Osteoblast (primary cell): ENCODE measurements at regions not wholly inside any gene's neighbourhood (a gene's known extent, or its start where the extent isn't known, plus 50 kb on each side); places are given as distances from the start of the nearest gene placed in this dataset.

ENCODE experiments used
- DNase-seq: peaks from one replicate; pipeline ENCODE4 v3.0.0; 2011; ENCODE audit warnings: low spot score, mixed read lengths; ENCODE audit not compliant: insufficient read length; ENCODE audit errors: missing footprints
- H2AFZ ChIP-seq: 2 replicates; pipeline ENCODE4 v1.6.0; 2011; ENCODE audit warnings: mild to moderate bottlenecking, low read length
- H3K27ac ChIP-seq: 2 replicates; pipeline ENCODE4 v1.5.1; 2011; ENCODE audit warnings: mild to moderate bottlenecking, low read depth, low read length, moderate library complexity
- H3K27me3 ChIP-seq: 2 replicates; pipeline ENCODE4 v1.6.0; 2012; ENCODE audit warnings: mild to moderate bottlenecking, control low read depth, inconsistent platforms, low read length, moderate library complexity; ENCODE audit not compliant: insufficient read depth
- H3K36me3 ChIP-seq: 2 replicates; pipeline ENCODE4 v1.5.1; 2011; ENCODE audit warnings: mild to moderate bottlenecking, low read length, control low read depth, moderate library complexity; ENCODE audit not compliant: insufficient read depth
- H3K4me1 ChIP-seq: 2 replicates; pipeline ENCODE4 v1.5.1; 2011; ENCODE audit warnings: mild to moderate bottlenecking, low read length, control low read depth, moderate library complexity; ENCODE audit not compliant: insufficient read depth
- H3K4me2 ChIP-seq: 2 replicates; pipeline ENCODE4 v1.6.0; 2011; ENCODE audit warnings: mild to moderate bottlenecking, low read length; ENCODE audit not compliant: insufficient read depth
- H3K4me3 ChIP-seq: fragments of 200-600 bp; sonication (generic); 3 replicates; pipeline ENCODE4 v1.5.1; 2012; ENCODE audit warnings: mild to moderate bottlenecking, low read length, inconsistent platforms; ENCODE audit not compliant: insufficient read depth
- H3K79me2 ChIP-seq: 2 replicates; pipeline ENCODE4 v1.6.0; 2012; ENCODE audit warnings: mild to moderate bottlenecking, low read length, control low read depth, inconsistent platforms; ENCODE audit not compliant: insufficient read depth
- H3K9me3 ChIP-seq: 2 replicates; pipeline ENCODE4 v1.5.1; 2011; ENCODE audit warnings: low read depth, low read length, control low read depth
- H4K20me1 ChIP-seq: 2 replicates; pipeline ENCODE4 v1.6.0; 2012; ENCODE audit warnings: mild to moderate bottlenecking, low read length, control low read depth; ENCODE audit not compliant: insufficient read depth
- TF ChIP-seq, protein P1 (sequence below): IDR thresholded peaks from 2 replicates; pipeline ENCODE4 v1.5.1; 2011; ENCODE audit warnings: mild to moderate bottlenecking, low read depth, low read length, moderate library complexity; ENCODE audit errors: extremely low read depth

DNA sequence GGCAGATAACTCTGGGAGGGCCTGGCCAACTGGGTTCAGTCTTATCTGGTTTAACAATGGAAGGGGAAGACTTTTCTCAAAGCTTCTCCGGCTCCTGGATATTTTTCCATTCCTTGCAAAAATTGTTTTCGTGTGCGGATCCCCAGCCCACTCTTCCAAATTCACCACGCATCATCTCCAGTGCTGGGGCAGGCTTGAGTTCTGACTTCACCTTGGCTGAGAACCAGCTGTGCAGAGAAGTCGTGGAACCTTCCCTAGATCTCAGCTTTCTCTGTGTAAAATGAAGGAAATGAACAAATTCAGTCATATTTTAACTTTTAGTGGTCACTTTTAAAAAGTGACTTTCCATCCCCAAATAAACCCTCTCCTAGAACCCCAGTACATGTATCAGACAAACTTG, 297.0 kb downstream of the TCF7L2 start:
- Histone ChIP-seq H3K27ac (no peak overlapping the region), H4K20me1 (no peaks in the 10 kb centered on the region), H3K9me3 (no peaks in the 10 kb centered on the region), H3K4me1 (no peaks in the 10 kb centered on the region), H3K4me3 (no peak overlapping the region), H3K4me2 (no peak overlapping the region), H2AFZ (no peak overlapping the region), H3K79me2 (no peaks in the 10 kb centered on the region), H3K27me3 (peaks cover 31% of the 10 kb centered on the region), H3K36me3 (no peaks in the 10 kb centered on the region)
- DNase-seq: no peak
- TF ChIP-seq, protein P1, sequence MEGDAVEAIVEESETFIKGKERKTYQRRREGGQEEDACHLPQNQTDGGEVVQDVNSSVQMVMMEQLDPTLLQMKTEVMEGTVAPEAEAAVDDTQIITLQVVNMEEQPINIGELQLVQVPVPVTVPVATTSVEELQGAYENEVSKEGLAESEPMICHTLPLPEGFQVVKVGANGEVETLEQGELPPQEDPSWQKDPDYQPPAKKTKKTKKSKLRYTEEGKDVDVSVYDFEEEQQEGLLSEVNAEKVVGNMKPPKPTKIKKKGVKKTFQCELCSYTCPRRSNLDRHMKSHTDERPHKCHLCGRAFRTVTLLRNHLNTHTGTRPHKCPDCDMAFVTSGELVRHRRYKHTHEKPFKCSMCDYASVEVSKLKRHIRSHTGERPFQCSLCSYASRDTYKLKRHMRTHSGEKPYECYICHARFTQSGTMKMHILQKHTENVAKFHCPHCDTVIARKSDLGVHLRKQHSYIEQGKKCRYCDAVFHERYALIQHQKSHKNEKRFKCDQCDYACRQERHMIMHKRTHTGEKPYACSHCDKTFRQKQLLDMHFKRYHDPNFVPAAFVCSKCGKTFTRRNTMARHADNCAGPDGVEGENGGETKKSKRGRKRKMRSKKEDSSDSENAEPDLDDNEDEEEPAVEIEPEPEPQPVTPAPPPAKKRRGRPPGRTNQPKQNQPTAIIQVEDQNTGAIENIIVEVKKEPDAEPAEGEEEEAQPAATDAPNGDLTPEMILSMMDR: no peak

DNA sequence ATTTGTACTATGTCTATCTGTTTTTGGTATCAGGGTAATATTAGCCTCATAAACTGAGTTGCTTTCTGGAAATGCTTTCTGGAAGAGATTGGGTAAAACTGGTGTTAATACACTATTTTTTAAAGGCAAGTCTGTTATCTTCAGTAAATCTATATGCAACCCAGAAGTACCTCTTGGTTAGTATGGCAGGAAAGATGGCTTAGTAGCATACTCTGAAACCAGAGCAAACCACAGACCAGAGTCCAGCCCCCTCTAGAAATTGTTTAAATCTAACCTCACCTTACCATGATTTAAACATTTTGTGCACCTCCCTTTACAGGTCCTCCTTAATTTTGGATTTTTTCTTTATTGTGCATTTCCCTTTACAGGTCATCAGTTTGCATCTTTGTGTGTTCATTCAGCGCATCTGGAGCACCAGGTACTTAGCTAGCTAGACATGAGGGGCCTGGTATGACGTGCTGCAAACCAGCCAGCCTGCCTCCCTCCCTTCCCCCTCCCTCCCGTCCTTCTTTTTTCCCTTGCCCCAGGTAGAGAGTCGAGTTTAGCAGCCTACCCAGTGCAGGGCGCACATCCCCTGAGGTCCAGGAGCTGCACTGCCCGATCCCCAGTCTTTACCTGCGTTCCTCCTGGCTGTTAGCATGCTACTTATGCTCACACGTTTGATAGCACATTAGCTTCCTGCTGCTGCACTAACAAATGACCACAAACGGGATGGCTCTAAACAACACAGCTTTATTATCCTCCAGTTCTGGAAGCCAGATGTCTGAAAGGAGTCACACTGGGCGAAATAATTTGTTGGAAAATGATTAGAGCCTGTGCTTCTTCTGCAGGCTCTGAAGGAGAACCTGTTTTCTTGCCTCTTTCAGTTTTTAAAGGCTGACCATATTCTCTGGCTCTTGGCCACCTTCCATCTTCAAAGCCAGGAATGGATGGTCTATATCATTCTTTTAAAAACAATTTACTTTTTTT, 299.9 kb upstream of the HABP2 start:
- Histone ChIP-seq H3K27ac (no peak overlapping the region), H2AFZ (no peak overlapping the region), H4K20me1 (no peaks in the 10 kb centered on the region), H3K4me2 (no peak overlapping the region), H3K79me2 (no peaks in the 10 kb centered on the region), H3K36me3 (no peaks in the 10 kb centered on the region), H3K4me3 (no peak overlapping the region), H3K4me1 (no peaks in the 10 kb centered on the region), H3K27me3 (peaks cover 11% of the 10 kb centered on the region), H3K9me3 (no peaks in the 10 kb centered on the region)
- DNase-seq: no peak
- TF ChIP-seq, protein P1: no peak

DNA sequence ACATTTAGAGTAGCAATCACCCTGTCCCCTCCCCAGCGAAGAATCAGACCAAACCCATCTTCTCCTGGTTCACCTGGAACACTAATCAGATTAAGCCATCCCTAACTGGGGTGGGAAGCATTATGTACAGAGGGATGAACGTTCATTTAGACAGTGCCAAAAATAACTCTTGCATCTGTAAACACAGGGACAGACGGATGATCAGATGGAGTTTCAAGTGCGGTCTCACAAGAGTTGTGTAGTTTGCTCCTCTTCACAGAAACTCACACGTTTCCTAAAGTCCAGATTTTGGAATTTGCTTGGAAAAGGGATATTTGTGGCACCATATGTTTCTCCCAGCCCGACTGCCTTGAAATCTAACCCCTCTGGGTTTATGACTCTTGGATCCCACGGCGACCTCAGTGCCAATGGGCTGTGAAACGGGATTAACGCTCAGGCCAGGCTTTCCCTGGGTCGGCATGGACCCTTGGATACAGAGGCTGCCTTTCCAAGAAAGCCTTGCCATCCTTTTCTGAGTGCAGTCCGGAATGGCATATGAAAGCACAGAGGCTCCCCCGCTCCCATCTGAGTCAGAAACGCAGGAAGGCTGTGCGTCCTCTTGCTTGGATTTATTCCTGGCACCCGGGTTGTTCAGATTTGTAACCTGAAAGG, 293.2 kb upstream of the HABP2 start:
- Histone ChIP-seq H3K36me3 (no peaks in the 10 kb centered on the region), H2AFZ (no peak overlapping the region), H3K79me2 (no peaks in the 10 kb centered on the region), H3K4me1 (no peaks in the 10 kb centered on the region), H3K9me3 (no peaks in the 10 kb centered on the region), H4K20me1 (no peaks in the 10 kb centered on the region), H3K4me3 (no peak overlapping the region), H3K27me3 (peaks cover 23% of the 10 kb centered on the region), H3K27ac (no peak overlapping the region), H3K4me2 (no peak overlapping the region)
- TF ChIP-seq, protein P1: no peak
- no peak for DNase-seq

DNA sequence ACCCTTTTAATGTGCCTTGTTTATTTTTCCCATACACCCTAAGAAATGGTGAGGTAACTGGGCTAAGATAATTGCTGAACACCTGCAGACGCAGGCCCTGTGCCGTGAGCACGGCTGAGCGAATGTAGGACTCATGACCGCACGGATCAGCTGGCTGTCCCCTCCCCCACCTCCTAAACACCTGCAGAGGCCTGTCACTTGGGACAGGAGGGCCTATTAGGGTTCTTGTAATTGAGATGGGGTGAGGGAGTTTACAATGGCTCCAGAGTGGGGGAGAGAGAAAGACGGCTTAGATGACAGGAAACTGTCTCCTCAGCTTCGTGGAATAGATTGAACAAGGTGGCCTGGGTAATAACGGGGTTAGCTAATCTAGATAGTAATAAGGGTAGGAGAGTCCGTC, 291.7 kb upstream of the HABP2 start:
- Histone ChIP-seq H4K20me1 (no peaks in the 10 kb centered on the region), H2AFZ (no peak overlapping the region), H3K4me1 (no peaks in the 10 kb centered on the region), H3K4me3 (no peak overlapping the region), H3K79me2 (no peaks in the 10 kb centered on the region), H3K9me3 (no peaks in the 10 kb centered on the region), H3K36me3 (no peaks in the 10 kb centered on the region), H3K27ac (no peak overlapping the region), H3K27me3 (peaks cover 23% of the 10 kb centered on the region), H3K4me2 (no peak overlapping the region)
- no peak for DNase-seq
- TF ChIP-seq, protein P1: no peak
